ENCODE measurements at regions not wholly inside any gene's neighbourhood (a gene's known extent, or its start where the extent isn't known, plus 50 kb on each side); places are given as distances from the start of the nearest gene placed in this dataset.

GRCh38 chrX:39984191-39984956 lies 113.4 kb downstream of the BCOR start:
- TF ChIP-seq CTCF (IDR thresholded peaks at IDR 0.05) (no peak), POLR2A (IDR thresholded peaks at IDR 0.05) (no peak)

Data from ovary (tissue), 3 donors.